GM12864 (cell line): ENCODE measurements at regions not wholly inside any gene's neighbourhood (a gene's known extent, or its start where the extent isn't known, plus 50 kb on each side); places are given as distances from the start of the nearest gene placed in this dataset.

Experiments used
- DNase-seq: peaks from one replicate; pipeline ENCODE4 v3.0.0-alpha.2; 2011; ENCODE audit warnings: low read depth
- H3K4me3 ChIP-seq: 2 replicates; pipeline ENCODE4 v1.5.1; 2011; ENCODE audit warnings: mild to moderate bottlenecking, low read depth, low read length, control low read depth
- CTCF ChIP-seq: IDR thresholded peaks from 2 replicates; pipeline ENCODE4 v1.5.1; 2011; ENCODE audit warnings: low read depth, mild to moderate bottlenecking, moderate library complexity, low read length, control low read depth, inconsistent platforms; ENCODE audit errors: missing control alignments

DNA sequence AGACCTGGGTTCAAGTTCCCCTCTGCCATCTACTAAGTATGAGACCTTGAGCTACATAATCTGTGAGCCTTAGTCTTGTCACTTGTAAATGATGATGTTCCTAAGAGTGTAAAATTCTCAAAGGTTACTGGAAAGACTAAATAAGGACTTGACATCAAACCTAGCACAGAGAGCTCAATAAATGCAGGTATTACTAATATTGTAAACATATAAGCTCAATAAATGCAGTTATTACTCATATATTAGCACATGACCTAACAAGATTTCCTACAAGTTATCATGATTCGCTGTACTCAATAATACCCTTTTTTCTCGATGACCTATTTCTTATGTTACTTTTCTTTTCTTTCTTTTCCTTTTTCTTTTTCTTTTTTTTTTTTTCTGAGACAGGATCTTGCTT lies 174.9 kb downstream of the ZNF281 start:
- no peak for TF ChIP-seq CTCF
- H3K4me3 ChIP-seq: no peak overlapping the region
- DNase-seq: no peak

DNA sequence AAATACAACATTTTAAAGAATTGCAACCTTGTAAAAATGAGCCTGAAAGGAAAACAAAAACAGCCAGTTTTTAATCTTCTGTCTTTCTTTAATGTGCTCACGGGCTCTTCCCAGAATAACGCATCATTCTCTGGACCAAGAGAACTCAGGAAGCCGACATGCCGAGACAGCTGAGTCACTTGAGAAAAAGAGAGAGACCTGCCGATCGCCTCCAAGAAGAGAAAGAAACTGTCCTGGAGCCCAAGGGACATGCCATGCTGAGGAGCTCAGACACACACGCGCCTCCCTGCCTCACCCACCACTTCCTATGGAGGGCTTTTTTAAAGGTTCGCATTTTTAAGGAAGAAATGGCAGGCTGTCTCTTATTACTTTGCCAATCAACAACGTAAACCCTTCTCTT lies 176.4 kb downstream of the ZNF281 start:
- no peak for TF ChIP-seq CTCF

DNA sequence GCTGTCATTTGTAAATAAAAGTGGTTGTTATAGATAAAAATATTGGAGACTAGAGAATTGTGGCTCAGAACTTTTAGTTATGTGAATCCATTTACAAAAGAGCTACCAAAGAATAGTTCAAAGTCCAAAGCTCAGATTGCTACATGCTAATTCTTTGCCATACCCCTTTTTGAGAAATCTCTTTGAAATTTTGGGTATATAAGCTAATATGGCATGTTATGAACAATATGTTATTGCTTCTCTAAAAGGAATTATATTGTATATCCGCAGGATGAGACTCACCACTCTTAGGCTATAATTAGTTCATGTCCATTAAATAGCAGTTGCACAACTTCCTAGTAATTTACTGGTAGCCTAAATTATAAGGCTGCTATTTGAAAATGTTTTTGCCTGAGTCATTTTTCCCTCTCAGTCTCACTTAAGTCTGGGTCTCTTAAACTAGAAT lies 178.0 kb downstream of the ZNF281 start:
- TF ChIP-seq CTCF: no peak
- H3K4me3 ChIP-seq: no peak overlapping the region
- no peak for DNase-seq

More for the DNA sequence above, 176.4 kb downstream of the ZNF281 start:
- H3K4me3 ChIP-seq: no peak overlapping the region
- no peak for DNase-seq

GRCh38 chr1:200230671-200231070 lies 179.2 kb downstream of the ZNF281 start:
- no peak for TF ChIP-seq CTCF
- H3K4me3 ChIP-seq: no peak overlapping the region
- no peak for DNase-seq

DNA sequence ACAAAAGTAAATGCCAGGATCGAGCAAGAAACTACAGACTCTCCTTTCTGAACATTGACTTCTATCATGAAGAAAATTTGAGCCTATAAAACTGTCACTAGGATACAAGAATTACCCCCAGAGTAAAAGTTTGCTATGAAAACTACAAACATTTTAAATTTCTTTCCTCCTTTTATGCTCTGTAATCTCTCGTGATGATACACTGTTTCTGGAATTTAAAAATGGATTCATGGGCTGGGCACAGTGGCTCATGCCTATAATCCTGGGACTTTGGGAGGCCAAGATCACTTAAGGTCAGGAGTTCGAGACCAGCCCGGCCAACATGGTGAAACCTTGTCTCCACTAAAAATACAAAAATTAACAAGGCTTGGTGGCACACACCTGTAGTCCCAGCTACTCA lies 181.3 kb downstream of the ZNF281 start:
- DNase-seq: no peak
- no peak overlapping the region for H3K4me3 ChIP-seq
- TF ChIP-seq CTCF: no peak

DNA sequence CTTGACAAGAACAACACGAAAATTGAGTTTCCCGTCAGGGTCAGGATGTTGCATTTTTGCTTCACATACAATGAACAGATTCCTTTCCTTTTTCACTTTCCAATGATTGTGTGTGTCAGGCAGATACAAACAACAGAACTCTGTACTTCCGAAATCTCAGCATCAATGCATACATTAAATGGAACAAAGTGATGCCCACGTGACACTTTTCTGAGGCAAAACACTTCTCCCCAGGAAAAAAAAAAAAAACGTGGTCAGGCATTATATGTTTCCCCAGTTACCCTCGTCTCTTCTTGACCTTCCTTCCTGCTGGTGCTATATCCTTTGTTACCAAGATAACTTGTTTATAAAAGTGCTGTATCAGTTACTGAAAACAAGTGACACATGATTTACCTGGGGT lies 181.8 kb downstream of the ZNF281 start:
- no peak for TF ChIP-seq CTCF
- no peak for DNase-seq
- H3K4me3 ChIP-seq: no peak overlapping the region
